Muscle layer of duodenum (tissue), 2 donors: ENCODE measurements at regions not wholly inside any gene's neighbourhood (a gene's known extent, or its start where the extent isn't known, plus 50 kb on each side); places are given as distances from the start of the nearest gene placed in this dataset.

Experiments
- H3K27ac ChIP-seq: one replicate; pipeline ENCODE4 v1.7.0; 2013; ENCODE audit warnings: mild to moderate bottlenecking, low read length
- H3K27me3 ChIP-seq: one replicate; pipeline ENCODE4 v1.7.0; 2013; ENCODE audit warnings: low read depth, mild to moderate bottlenecking, control low read depth, low read length
- H3K36me3 ChIP-seq, 2 donors: one replicate each; pipeline ENCODE4 v1.7.0; 2013; ENCODE audit warnings: low read length in 2 of 2, control low read depth in 1 of 2, mild to moderate bottlenecking in 1 of 2; ENCODE audit not compliant: insufficient read depth in 2 of 2, control insufficient read depth in 1 of 2
- H3K4me1 ChIP-seq, 2 donors: one replicate each; pipeline ENCODE4 v1.7.0; 2013; ENCODE audit warnings: low read length in 2 of 2, mild to moderate bottlenecking in 2 of 2, control low read depth in 1 of 2, moderate library complexity in 1 of 2; ENCODE audit not compliant: insufficient read depth in 2 of 2, control insufficient read depth in 1 of 2
- H3K4me3 ChIP-seq, 2 donors: one replicate each; pipeline ENCODE4 v1.7.0; 2013; ENCODE audit warnings: low read length in 2 of 2, low read depth in 1 of 2, mild to moderate bottlenecking in 1 of 2
- H3K9me3 ChIP-seq, 2 donors: one replicate each; pipeline ENCODE4 v1.7.0; 2013; ENCODE audit warnings: low read length in 2 of 2, control low read depth in 1 of 2, mild to moderate bottlenecking in 1 of 2; ENCODE audit not compliant: control insufficient read depth in 1 of 2
- donor health status: healthy.

GRCh38 chr9:86534572-86535258 lies 180.5 kb upstream of the TUT7 start:
- no peaks in the 10 kb centered on the region for H3K4me1 ChIP-seq
- H3K9me3 ChIP-seq, result no peaks in the 10 kb centered on the region
- no peak overlapping the region for H3K4me3 ChIP-seq
- H3K36me3 ChIP-seq, result no peaks in the 10 kb centered on the region
- H3K27ac ChIP-seq, result no peak overlapping the region
- H3K27me3 ChIP-seq, result no peaks in the 10 kb centered on the region

GRCh38 chr9:86531971-86532640 lies 177.9 kb upstream of the TUT7 start:
- Histone ChIP-seq H3K9me3 (no peaks in the 10 kb centered on the region), H3K27me3 (no peaks in the 10 kb centered on the region), H3K36me3 (no peaks in the 10 kb centered on the region), H3K4me1 (no peaks in the 10 kb centered on the region), H3K4me3 (no peak overlapping the region), H3K27ac (no peak overlapping the region)

- Histone ChIP-seq H3K4me3 (no peak overlapping the region), H3K27ac (no peak overlapping the region), H3K4me1 (no peaks in the 10 kb centered on the region), H3K9me3 (no peaks in the 10 kb centered on the region), H3K36me3 (no peaks in the 10 kb centered on the region), H3K27me3 (no peaks in the 10 kb centered on the region)
Observed at GRCh38 chr9:86531273-86531970, 177.2 kb upstream of the TUT7 start.

- Histone ChIP-seq H3K27me3 (no peaks in the 10 kb centered on the region), H3K27ac (no peak overlapping the region), H3K36me3 (no peaks in the 10 kb centered on the region), H3K4me1 (peaks cover 0 to 7% of the 10 kb centered on the region in 2 donors), H3K9me3 (no peaks in the 10 kb centered on the region), H3K4me3 (no peak overlapping the region)
Observed at GRCh38 chr9:86529496-86530275, 175.5 kb upstream of the TUT7 start.

GRCh38 chr9:86526021-86526420 lies 171.8 kb upstream of the TUT7 start:
- Histone ChIP-seq H3K9me3 (no peaks in the 10 kb centered on the region), H3K36me3 (no peaks in the 10 kb centered on the region), H3K27ac (no peak overlapping the region), H3K4me1 (peaks cover 0 to 7% of the 10 kb centered on the region in 2 donors), H3K27me3 (no peaks in the 10 kb centered on the region), H3K4me3 (no peak overlapping the region)

- H3K36me3 ChIP-seq, result no peaks in the 10 kb centered on the region
- H3K4me1 ChIP-seq, result peaks cover 0 to 7% of the 10 kb centered on the region in 2 donors
- no peaks in the 10 kb centered on the region for H3K9me3 ChIP-seq
- H3K27ac ChIP-seq, result no peak overlapping the region
- no peak overlapping the region for H3K4me3 ChIP-seq
- H3K27me3 ChIP-seq, result no peaks in the 10 kb centered on the region
Observed at GRCh38 chr9:86525182-86525581, 171.0 kb upstream of the TUT7 start.

GRCh38 chr9:86521977-86522376 lies 167.8 kb upstream of the TUT7 start:
- Histone ChIP-seq H3K4me1 (peaks cover 0 to 7% of the 10 kb centered on the region in 2 donors), H3K4me3 (no peak overlapping the region), H3K9me3 (no peaks in the 10 kb centered on the region), H3K27me3 (no peaks in the 10 kb centered on the region), H3K27ac (no peak overlapping the region), H3K36me3 (no peaks in the 10 kb centered on the region)

GRCh38 chr9:86521322-86521721 lies 167.1 kb upstream of the TUT7 start:
- Histone ChIP-seq H3K4me1 (peaks cover 0 to 7% of the 10 kb centered on the region in 2 donors), H3K27ac (no peak overlapping the region), H3K9me3 (no peaks in the 10 kb centered on the region), H3K36me3 (no peaks in the 10 kb centered on the region), H3K4me3 (no peak overlapping the region), H3K27me3 (no peaks in the 10 kb centered on the region)

- Histone ChIP-seq H3K36me3 (no peaks in the 10 kb centered on the region), H3K4me1 (no peaks in the 10 kb centered on the region), H3K4me3 (no peak overlapping the region), H3K27me3 (no peaks in the 10 kb centered on the region), H3K27ac (no peak overlapping the region), H3K9me3 (no peaks in the 10 kb centered on the region)
Observed at GRCh38 chr9:86519066-86519615, 164.9 kb upstream of the TUT7 start.

GRCh38 chr9:86517475-86517874 lies 163.3 kb upstream of the TUT7 start:
- no peaks in the 10 kb centered on the region for H3K36me3 ChIP-seq
- H3K9me3 ChIP-seq, result no peaks in the 10 kb centered on the region
- H3K4me3 ChIP-seq, result no peak overlapping the region
- no peaks in the 10 kb centered on the region for H3K27me3 ChIP-seq
- peaks cover 0 to 6% of the 10 kb centered on the region in 2 donors for H3K4me1 ChIP-seq
- H3K27ac ChIP-seq, result no peak overlapping the region

- no peaks in the 10 kb centered on the region for H3K27me3 ChIP-seq
- H3K9me3 ChIP-seq, result no peaks in the 10 kb centered on the region
- no peak overlapping the region for H3K27ac ChIP-seq
- peaks cover 0 to 6% of the 10 kb centered on the region in 2 donors for H3K4me1 ChIP-seq
- H3K36me3 ChIP-seq, result no peaks in the 10 kb centered on the region
- H3K4me3 ChIP-seq, result no peak overlapping the region
Observed at GRCh38 chr9:86516564-86516963, 162.4 kb upstream of the TUT7 start.
